GM03348 (cell line): ENCODE measurements at regions not wholly inside any gene's neighbourhood (a gene's known extent, or its start where the extent isn't known, plus 50 kb on each side); places are given as distances from the start of the nearest gene placed in this dataset.
"Not testable (repeated sequence)": the region's sequence is repeated elsewhere in the genome, so short reads cannot be mapped to it uniquely, and the experiment has no call there.

ENCODE experiments used
- DNase-seq: peaks from one replicate; pipeline ENCODE4 v3.0.0; 2012; ENCODE audit warnings: low spot score

GRCh38 chr1:208465786-208466590, 221.8 kb upstream of the PLXNA2 start:
- DNase-seq: no peak

GRCh38 chr1:208467151-208467780, 223.1 kb upstream of the PLXNA2 start:
- no peak for DNase-seq

GRCh38 chr1:208475449-208475848, 231.3 kb upstream of the PLXNA2 start:
- DNase-seq: peak; percentile 11

- DNase-seq: no peak
These were observed 232.0 kb upstream of the PLXNA2 start for GRCh38 chr1:208475951-208476845.

GRCh38 chr1:208476846-208477170, 232.6 kb upstream of the PLXNA2 start:
- DNase-seq: no peak

- no peak for DNase-seq
These were observed 235.3 kb upstream of the PLXNA2 start for GRCh38 chr1:208479435-208479834.

GRCh38 chr1:208485512-208485911, 241.3 kb upstream of the PLXNA2 start:
- no peak for DNase-seq

GRCh38 chr1:208486677-208487076, 242.5 kb upstream of the PLXNA2 start:
- no peak for DNase-seq

GRCh38 chr1:208488432-208488831, 244.2 kb upstream of the PLXNA2 start:
- not testable (repeated sequence) for DNase-seq

GRCh38 chr1:208496467-208497371, 252.5 kb upstream of the PLXNA2 start:
- DNase-seq: no peak

GRCh38 chr1:208497866-208498541, 253.8 kb upstream of the PLXNA2 start:
- DNase-seq: no peak

- DNase-seq: no peak
These were observed 254.8 kb upstream of the PLXNA2 start for GRCh38 chr1:208499026-208499425.

- no peak for DNase-seq
These were observed 255.4 kb upstream of the PLXNA2 start for GRCh38 chr1:208499601-208500000.

GRCh38 chr1:208500375-208500774, 256.2 kb upstream of the PLXNA2 start:
- no peak for DNase-seq

- DNase-seq: no peak
These were observed 257.4 kb upstream of the PLXNA2 start for GRCh38 chr1:208501542-208501941.

GRCh38 chr1:208503787-208504186, 259.6 kb upstream of the PLXNA2 start:
- DNase-seq: no peak

GRCh38 chr1:208506812-208507211, 262.6 kb upstream of the PLXNA2 start:
- DNase-seq: no peak

- no peak for DNase-seq
These were observed 264.9 kb upstream of the PLXNA2 start for GRCh38 chr1:208509072-208509471.

- peak; percentile 54 for DNase-seq
These were observed 266.2 kb upstream of the PLXNA2 start for GRCh38 chr1:208510192-208510952.

GRCh38 chr1:208511242-208511860, 267.2 kb upstream of the PLXNA2 start:
- DNase-seq: no peak
